GM21737 (cell line): ENCODE measurements at regions not wholly inside any gene's neighbourhood (a gene's known extent, or its start where the extent isn't known, plus 50 kb on each side); places are given as distances from the start of the nearest gene placed in this dataset.

Source experiments
- ATAC-seq: cut with Tn5 transposase; IDR thresholded peaks from one replicate; pipeline ENCODE4 v1.9.1; 2021; ENCODE audit warnings: mild to moderate bottlenecking, moderate library complexity; ENCODE audit not compliant: unreplicated experiment

- no peak for ATAC-seq
These were observed 69.2 kb downstream of the INHBA start for GRCh38 chr7:41633690-41634089.

- no peak for ATAC-seq
These were observed 72.1 kb downstream of the INHBA start for GRCh38 chr7:41630741-41631140.

GRCh38 chr7:41629711-41630111, 73.2 kb downstream of the INHBA start:
- ATAC-seq = no peak

DNA sequence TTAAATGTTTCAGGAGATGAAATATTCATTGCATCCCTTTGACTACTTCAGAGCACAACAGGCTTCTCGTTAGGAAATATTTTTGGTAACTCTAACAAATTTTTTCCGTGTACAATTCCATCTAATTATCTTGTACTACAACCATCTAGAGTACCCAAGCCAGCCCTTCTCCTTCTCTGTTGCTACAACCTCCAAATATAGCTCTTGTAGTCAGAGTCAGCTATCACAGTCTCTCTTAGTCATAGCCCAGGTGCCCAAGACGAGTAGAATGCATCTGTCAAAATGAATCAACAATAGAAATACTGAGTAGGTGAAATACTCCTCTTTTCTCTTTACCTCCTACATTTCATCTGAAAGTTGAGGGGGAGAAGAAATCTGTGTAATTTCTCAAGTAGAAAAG, 74.0 kb downstream of the INHBA start:
- ATAC-seq = no peak

- ATAC-seq = no peak
These were observed 75.1 kb downstream of the INHBA start for GRCh38 chr7:41627645-41628298.

GRCh38 chr7:41624818-41625217, 78.1 kb downstream of the INHBA start:
- ATAC-seq = no peak

DNA sequence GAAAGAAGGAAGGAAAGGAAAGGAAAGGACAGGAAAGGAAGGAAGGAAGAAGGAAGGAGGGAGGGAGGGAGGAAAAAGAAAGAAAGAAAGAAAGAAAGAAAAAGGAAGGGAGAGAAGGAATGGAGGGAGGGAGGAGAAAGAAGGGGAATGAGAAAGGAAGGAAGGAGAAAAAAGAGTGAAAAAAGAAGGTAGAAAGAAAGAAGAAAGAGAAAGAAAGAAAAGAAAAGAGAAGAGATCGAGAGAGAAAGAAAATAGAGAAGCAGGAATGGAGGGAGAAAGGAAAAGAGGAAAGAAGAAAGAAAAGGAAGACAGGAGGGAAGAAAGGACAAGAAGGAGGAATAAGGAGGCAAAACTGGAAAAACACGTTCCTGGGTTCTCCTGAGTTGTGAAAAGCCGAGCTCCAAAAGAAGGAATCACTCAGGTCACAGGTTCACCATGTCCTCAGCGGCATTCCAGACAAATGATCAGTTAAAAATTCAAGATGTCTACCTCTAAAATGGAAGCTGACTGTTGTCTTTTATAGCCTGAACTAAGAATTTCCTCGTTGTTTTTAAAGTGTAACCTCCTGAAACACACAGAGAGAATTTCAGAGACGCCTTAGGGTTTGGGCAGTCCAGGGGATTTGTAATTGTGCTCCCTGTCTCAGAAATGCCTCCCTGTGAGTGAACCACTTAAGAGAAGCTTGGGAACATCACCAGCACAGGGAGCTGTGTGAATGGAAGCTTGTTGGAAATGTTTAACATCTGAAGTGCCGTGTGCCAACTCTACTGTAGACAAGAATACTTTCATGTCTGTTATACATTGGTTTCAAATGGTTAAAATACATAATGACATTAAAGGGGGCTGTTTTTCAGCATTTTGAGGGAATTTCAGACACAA, 80.7 kb downstream of the INHBA start:
- ATAC-seq = no peak

DNA sequence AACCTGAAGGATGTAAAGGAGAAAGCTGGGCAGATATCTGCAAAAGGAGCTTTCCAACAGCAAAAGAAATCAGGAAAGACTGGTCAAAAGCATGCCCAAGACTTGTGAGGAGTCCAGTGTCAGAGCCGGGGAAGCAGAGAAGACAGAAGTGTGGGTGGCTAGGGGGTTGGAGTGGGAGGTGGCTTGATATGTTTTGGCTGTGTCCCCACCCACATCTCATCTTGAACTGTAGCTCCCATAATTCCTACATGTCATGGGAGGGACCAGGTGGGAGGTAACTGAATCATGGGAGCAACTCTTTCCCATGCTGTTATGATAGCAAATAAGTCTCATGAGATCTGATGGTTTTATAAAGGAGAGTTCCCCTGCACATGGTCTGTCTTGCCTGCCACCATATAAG, 84.9 kb downstream of the INHBA start:
- ATAC-seq = no peak

- no peak for ATAC-seq
These were observed 90.1 kb downstream of the INHBA start for GRCh38 chr7:41612798-41613197.

GRCh38 chr7:41612386-41612785, 90.5 kb downstream of the INHBA start:
- ATAC-seq = no peak

GRCh38 chr7:41608447-41608846, 94.4 kb downstream of the INHBA start:
- no peak for ATAC-seq

- ATAC-seq = no peak
These were observed 98.9 kb downstream of the INHBA start for GRCh38 chr7:41603985-41604384.

- no peak for ATAC-seq
These were observed 103.1 kb downstream of the INHBA start for GRCh38 chr7:41599760-41600159.

DNA sequence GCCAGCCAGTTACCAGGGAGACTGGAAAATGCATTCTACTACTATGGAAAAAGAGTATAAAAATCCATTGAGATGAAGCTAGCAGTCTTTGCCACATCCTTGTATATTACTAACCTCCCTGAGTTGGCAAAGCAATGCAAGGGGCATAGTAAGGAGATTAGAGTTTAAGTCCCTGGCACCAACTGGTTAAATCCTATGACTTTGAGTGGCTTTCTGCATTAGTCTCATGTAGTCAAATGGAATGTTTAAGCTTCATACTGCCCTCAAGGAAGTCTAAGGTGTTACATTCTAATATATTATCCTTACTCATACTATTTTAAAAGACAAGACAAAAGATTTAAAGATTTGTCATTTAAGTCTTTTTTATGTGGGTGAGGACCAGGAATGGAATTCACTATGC, 110.1 kb downstream of the INHBA start:
- ATAC-seq = no peak

DNA sequence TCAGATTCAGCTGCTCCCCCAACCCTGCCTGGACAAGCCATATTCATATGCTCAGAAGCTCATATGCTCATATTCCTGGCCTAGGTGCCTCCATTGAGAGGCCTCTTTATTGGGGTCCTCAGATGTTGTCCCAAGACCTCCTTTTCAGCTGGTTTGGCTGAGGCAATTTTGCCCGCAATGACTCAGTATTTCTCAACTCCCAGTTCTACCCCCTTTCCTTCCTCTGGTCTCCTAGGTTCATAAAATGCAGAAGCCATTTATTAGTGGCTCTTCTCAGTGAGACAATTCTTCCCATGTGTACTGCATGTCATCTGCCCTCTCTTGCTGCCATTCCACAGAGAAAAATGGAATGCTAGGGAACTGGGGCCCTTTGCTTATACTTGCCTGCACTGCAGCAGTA, 110.7 kb downstream of the INHBA start:
- no peak for ATAC-seq

DNA sequence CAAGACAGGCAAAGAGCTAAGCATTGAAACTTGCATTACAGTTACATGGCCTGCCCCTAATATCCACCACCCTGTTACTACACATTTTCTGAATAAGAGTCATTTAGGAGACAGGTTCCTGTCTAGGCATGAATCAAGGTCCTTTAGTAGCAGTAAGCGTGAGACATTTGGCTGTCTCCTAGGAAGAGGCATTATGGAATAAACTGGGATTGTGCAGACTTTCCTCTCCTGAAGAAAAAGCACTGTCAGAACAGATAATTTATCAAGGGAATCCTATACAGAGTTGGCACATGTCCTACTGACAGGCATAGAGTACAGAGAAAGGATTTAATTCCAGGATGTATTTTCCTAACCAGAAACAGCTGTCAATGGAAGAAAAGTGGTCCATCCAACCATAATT, 111.9 kb downstream of the INHBA start:
- no peak for ATAC-seq

DNA sequence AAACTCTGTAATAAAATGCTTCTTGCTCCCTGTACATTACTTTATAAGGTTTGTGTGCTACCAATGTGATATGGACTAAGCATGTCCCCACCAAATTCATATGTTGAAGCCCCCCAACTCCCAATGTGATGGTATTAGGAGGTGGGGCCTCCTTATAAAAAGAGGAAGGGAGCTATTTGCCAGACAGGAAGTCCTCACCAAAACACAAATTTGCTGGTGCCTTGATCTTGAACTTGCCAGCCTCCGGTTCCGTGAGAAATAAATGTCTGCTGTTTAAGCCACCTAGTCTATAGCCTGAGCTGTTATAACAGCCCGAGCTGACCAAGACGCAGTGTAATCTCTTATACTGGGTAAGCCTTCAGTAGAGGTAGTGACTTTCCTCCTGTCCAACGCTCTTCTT, 114.5 kb downstream of the INHBA start:
- no peak for ATAC-seq

DNA sequence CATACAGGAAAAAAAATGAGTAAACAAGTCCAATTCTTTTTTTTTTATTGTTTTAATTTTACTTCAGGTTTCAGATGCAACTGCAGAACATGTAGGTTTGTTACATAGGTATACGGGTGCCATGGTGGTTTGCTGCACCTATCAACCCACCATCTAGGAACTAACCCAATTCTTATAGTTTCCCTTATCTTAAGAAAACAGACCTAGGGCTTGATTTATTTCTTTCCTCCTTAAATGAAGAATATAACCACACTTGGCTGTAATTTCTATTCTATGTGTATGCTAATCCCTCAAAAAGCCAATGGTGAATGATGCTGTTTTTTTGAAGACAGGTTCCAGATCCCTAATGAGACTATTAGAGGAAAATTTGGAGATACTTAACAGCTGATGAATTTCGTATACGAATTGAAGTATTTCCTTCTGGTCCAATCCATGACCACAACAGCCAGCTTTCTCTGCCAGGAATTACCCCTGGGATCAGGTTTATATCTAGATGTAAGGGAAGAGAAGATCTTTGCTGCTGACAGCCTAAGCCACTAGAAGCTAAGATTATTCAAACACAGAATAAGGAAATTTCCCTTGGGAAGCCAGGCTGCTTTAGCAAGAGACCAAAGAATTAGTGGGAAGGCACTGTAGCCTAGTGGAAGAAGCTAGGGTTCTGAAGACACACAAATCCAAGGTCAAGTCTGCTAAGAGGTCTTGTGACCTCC, 115.8 kb downstream of the INHBA start:
- ATAC-seq = no peak

DNA sequence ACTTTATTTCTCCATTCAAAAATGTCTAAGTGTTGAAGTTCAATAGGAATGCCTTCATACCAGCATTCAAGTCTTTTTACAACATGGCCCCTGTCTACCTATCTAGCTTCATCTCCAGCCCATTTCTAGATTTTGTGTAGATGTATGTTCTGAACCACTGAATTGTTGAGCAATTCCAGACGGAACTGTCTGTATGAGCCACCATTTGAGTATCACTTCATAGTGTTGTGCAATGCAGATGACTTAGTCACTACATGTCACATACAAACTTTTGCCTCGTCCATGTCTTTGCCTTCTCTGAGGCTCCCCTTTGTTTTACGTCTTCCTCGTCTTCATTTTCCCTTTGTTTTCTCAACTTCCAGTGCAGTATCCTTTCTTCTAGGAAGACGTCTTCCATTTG, 118.1 kb downstream of the INHBA start:
- ATAC-seq = no peak

DNA sequence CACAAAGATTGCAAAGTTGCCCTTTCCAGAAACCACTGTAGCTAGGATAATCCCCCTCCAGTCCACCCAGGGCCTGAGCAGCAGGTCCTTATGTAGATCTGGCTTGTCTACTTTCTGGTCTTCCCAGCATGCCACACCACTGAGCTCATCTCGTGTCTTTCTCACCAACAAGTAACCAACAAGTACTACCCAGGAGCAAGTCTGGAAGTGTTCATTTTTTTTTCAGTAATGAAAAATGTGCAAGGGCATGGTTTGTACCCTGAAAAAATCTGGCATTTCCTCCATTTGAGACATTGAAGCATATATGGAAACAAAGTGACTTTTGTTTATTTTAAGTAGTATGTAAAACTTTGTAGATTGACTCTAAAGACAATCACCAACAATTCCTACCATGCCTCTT, 120.8 kb downstream of the INHBA start:
- no peak for ATAC-seq

DNA sequence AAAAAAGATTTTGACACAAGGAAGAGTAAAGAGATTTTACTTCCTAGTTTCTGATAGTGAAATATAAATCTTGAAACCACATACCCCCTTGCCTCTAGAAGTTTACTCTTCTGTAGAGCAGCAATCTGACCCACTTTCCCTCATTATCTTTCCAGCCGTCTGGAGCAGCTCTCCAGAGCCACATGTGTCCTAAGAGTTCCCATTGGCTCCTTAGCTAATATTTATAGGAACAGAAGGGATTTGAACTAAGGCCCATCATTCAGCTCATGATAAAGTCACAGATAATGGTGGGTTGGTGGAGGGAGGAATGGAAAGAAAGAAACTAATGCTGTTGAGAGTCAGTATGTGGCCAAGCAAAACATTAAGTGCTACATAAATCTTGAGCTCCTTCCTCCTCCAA, 121.8 kb downstream of the INHBA start:
- ATAC-seq = no peak
